ENCODE measurements at regions not wholly inside any gene's neighbourhood (a gene's known extent, or its start where the extent isn't known, plus 50 kb on each side); places are given as distances from the start of the nearest gene placed in this dataset.
"Not testable (repeated sequence)": the region's sequence is repeated elsewhere in the genome, so short reads cannot be mapped to it uniquely, and the experiment has no call there.

GRCh38 chr6:169927711-169928110, 176.3 kb downstream of the ERMARD start:
- DNase-seq (ENCODE audit: low read depth): no peak

GRCh38 chr6:169926617-169927417, 175.4 kb downstream of the ERMARD start:
- DNase-seq (ENCODE audit: low read depth): no peak

GRCh38 chr6:169923468-169924464, 172.3 kb downstream of the ERMARD start:
- DNase-seq (ENCODE audit: low read depth): no peak

- DNase-seq (ENCODE audit: low read depth): no peak
These were observed 170.7 kb downstream of the ERMARD start for GRCh38 chr6:169921853-169922824.

- DNase-seq (ENCODE audit: low read depth): no peak
These were observed 169.8 kb downstream of the ERMARD start for GRCh38 chr6:169921217-169921616.

- DNase-seq (ENCODE audit: low read depth): no peak
These were observed 169.1 kb downstream of the ERMARD start for GRCh38 chr6:169920359-169921020.

- DNase-seq (ENCODE audit: low read depth): no peak
These were observed 167.6 kb downstream of the ERMARD start for GRCh38 chr6:169918954-169919549.

- no peak for DNase-seq (ENCODE audit: low read depth)
These were observed 167.0 kb downstream of the ERMARD start for GRCh38 chr6:169918239-169918953.

- DNase-seq (ENCODE audit: low read depth): no peak
These were observed 165.7 kb downstream of the ERMARD start for GRCh38 chr6:169917153-169917552.

GRCh38 chr6:169915769-169916550, 164.5 kb downstream of the ERMARD start:
- no peak for DNase-seq (ENCODE audit: low read depth)

- DNase-seq (ENCODE audit: low read depth): not testable (repeated sequence)
These were observed 162.3 kb downstream of the ERMARD start for GRCh38 chr6:169913745-169914144.

GRCh38 chr6:169913096-169913638, 161.7 kb downstream of the ERMARD start:
- no peak for DNase-seq (ENCODE audit: low read depth)

GRCh38 chr6:169912266-169913095, 161.1 kb downstream of the ERMARD start:
- DNase-seq (ENCODE audit: low read depth): no peak

- no peak for DNase-seq (ENCODE audit: low read depth)
These were observed 160.1 kb downstream of the ERMARD start for GRCh38 chr6:169911264-169912263.

- no peak for DNase-seq (ENCODE audit: low read depth)
These were observed 157.7 kb downstream of the ERMARD start for GRCh38 chr6:169909113-169909512.

GRCh38 chr6:169908403-169908933, 157.0 kb downstream of the ERMARD start:
- no peak for DNase-seq (ENCODE audit: low read depth)

Data from stimulated activated CD8-positive, alpha-beta memory T cell treated with anti-CD3 and anti-CD28 coated beads, Interleukin-12 subunit alpha, Interleukin-12 subunit beta, amount 100 ng/mL, for 4 hours (primary cell).